A549 (cell line): ENCODE measurements at regions not wholly inside any gene's neighbourhood (a gene's known extent, or its start where the extent isn't known, plus 50 kb on each side); places are given as distances from the start of the nearest gene placed in this dataset.

ENCODE experiments used
- ATAC-seq, 2 experiments: fragments of 200-7000 bp in 1 of 2; fragments of >200 bp in 1 of 2; cut with Nextera tagmentation in 1 of 2; cut with Tn5 transposase in 1 of 2; 3 replicates each; pipeline versions ENCODE4 v1.8.0 to v1.9.1; 2018 to 2020; ENCODE audit warnings: mild to moderate bottlenecking in 1 of 2, moderate library complexity in 1 of 2
- CTCF ChIA-PET: fragments of 300-600 bp; sonication (Branson Sonifier 250); formaldehyde crosslinking; extraction: SDS; loops from one replicate; lab custom pipeline; 2021; ENCODE audit warnings: antibody characterized with exemption, inconsistent platforms; lab: Yijun Ruan, JAX
- POLR2A ChIA-PET: fragments of 350-600 bp; formaldehyde crosslinking; extraction: SDS; loops from one replicate; lab custom pipeline; 2021; ENCODE audit warnings: antibody characterized with exemption, inconsistent platforms; lab: Yijun Ruan, JAX
- DNase-seq, 2 experiments: peaks; one replicate each; pipeline versions ENCODE4 v3.0.0 to v3.0.0-alpha.2; 2011 to 2016; ENCODE audit warnings: low read depth in 1 of 2, low spot score in 1 of 2
- FAIRE-seq: peaks from 2 replicates; lab custom pipeline; 2011; peaks lifted over from hg19 to GRCh38; lab: Jason Lieb, UNC
- H3K27ac ChIP-seq, 2 experiments: fragments of >200 bp; sonication (Bioruptor Twin); formaldehyde crosslinking; 3 replicates each; pipeline ENCODE4 v1.5.1; 2016 to 2017
- H3K4me1 ChIP-seq: fragments of >200 bp; sonication (Bioruptor Twin); formaldehyde crosslinking; 3 replicates; pipeline ENCODE4 v1.6.1; 2016
- H3K4me2 ChIP-seq: fragments of >200 bp; sonication (Bioruptor Twin); formaldehyde crosslinking; 3 replicates; pipeline ENCODE4 v1.6.1; 2016
- H3K4me3 ChIP-seq: fragments of >200 bp; sonication (Bioruptor Twin); formaldehyde crosslinking; 3 replicates; pipeline ENCODE4 v1.5.1; 2016
- H3K9me3 ChIP-seq: fragments of >200 bp; sonication (Bioruptor Twin); formaldehyde crosslinking; 3 replicates; pipeline ENCODE4 v1.6.1; 2016
- BHLHE40 ChIP-seq: IDR thresholded peaks from 2 replicates; pipeline ENCODE4 v1.6.1; 2012; ENCODE audit warnings: low read depth, low read length, inconsistent platforms
- CBX2 ChIP-seq: fragments of 200-600 bp; sonication (generic); IDR thresholded peaks from 2 replicates; pipeline ENCODE4 v1.6.1; 2016; ENCODE audit warnings: low read depth, mild to moderate bottlenecking, borderline replicate concordance
- EHMT2 ChIP-seq: fragments of 200-600 bp; sonication (generic); IDR thresholded peaks from 2 replicates; pipeline ENCODE4 v1.6.1; 2016; ENCODE audit warnings: antibody characterized with exemption, low read depth, mild to moderate bottlenecking, moderate library complexity
- FOXS1 ChIP-seq: fragments of 250-450 bp; sonication (Bioruptor Pico); IDR thresholded peaks from 2 replicates; pipeline ENCODE4 v1.5.0; 2020; ENCODE audit warnings: mild to moderate bottlenecking, moderate library complexity
- HDAC2 ChIP-seq: fragments of 200-600 bp; sonication (generic); IDR thresholded peaks from 2 replicates; pipeline ENCODE4 v1.6.1; 2016
- HOXB5 ChIP-seq: fragments of 250-450 bp; sonication (Bioruptor Pico); IDR thresholded peaks from 2 replicates; pipeline ENCODE4 v1.5.0; 2020; ENCODE audit warnings: mild to moderate bottlenecking, moderate library complexity
- JUN ChIP-seq, 2 experiments: fragments of >200 bp; sonication (Bioruptor Twin); formaldehyde crosslinking; IDR thresholded peaks; 2 replicates in 1 of 2; 3 replicates in 1 of 2; pipeline ENCODE4 v1.6.1; 2016 to 2017
- MYC ChIP-seq: IDR thresholded peaks from 2 replicates; pipeline ENCODE4 v1.6.1; 2012; ENCODE audit warnings: mild to moderate bottlenecking, inconsistent platforms, low read length, improper control_type of control experiment, borderline replicate concordance
- NFE2L2 ChIP-seq: fragments of 150-350 bp; conservative IDR thresholded peaks from 2 replicates; pipeline ENCODE4 v1.6.1; 2014; ENCODE audit warnings: low read length
- NPAS2 ChIP-seq: fragments of 250-450 bp; sonication (Bioruptor Pico); IDR thresholded peaks from 2 replicates; pipeline ENCODE4 v1.8.0; 2022; ENCODE audit warnings: mild to moderate bottlenecking, moderate library complexity, borderline replicate concordance
- RAD21 ChIP-seq, 2 experiments: fragments of >200 bp in 1 of 2; sonication (Bioruptor Twin) in 1 of 2; formaldehyde crosslinking in 1 of 2; IDR thresholded peaks in 1 of 2; conservative IDR thresholded peaks in 1 of 2; 2 replicates in 1 of 2; 3 replicates in 1 of 2; pipeline ENCODE4 v1.6.1; 2012 to 2018; ENCODE audit warnings: inconsistent platforms in 1 of 2
- RARB ChIP-seq: fragments of 250-450 bp; sonication (Bioruptor Pico); IDR thresholded peaks from 2 replicates; pipeline ENCODE4 v1.8.0; 2021; ENCODE audit warnings: mild to moderate bottlenecking, moderate library complexity
- RCOR1 ChIP-seq: fragments of 150-350 bp; IDR thresholded peaks from 2 replicates; pipeline ENCODE4 v1.6.1; 2014; ENCODE audit warnings: antibody characterized with exemption, low read length, low read depth
- TFCP2L1 ChIP-seq: fragments of 250-450 bp; sonication (Bioruptor Pico); IDR thresholded peaks from 2 replicates; pipeline ENCODE4 v1.5.0; 2021; ENCODE audit warnings: mild to moderate bottlenecking
- ZFP36 ChIP-seq: fragments of 450-650 bp; IDR thresholded peaks from 2 replicates; pipeline ENCODE4 v1.6.1; 2014; ENCODE audit warnings: borderline replicate concordance; ENCODE audit not compliant: partially characterized antibody
- WGBS: methylation state at CpG from one replicate; pipeline ENCODE4 v1.1.6; 2017; ENCODE audit errors: missing lambda C conversion rate; 5-methylcytosine and 5-hydroxymethylcytosine counted together
- TF ChIP-seq, protein P1 (sequence below): IDR thresholded peaks from 2 replicates; pipeline ENCODE4 v1.6.1; 2012; ENCODE audit warnings: low read depth, borderline replicate concordance
- TF ChIP-seq, protein P2 (sequence below): fragments of >200 bp; sonication (Bioruptor Twin); formaldehyde crosslinking; IDR thresholded peaks from 3 replicates; pipeline ENCODE4 v1.5.1; 2016
- TF ChIP-seq, protein P3 (sequence below): fragments of 250-450 bp; sonication (Bioruptor Pico); IDR thresholded peaks from 2 replicates; pipeline ENCODE4 v1.5.0; 2021; ENCODE audit warnings: mild to moderate bottlenecking, moderate library complexity, borderline replicate concordance
- TF ChIP-seq, protein P4 (sequence below): fragments of 250-450 bp; sonication (Bioruptor Pico); IDR thresholded peaks from 2 replicates; pipeline ENCODE4 v1.5.0; 2020; ENCODE audit warnings: low read depth, mild to moderate bottlenecking, moderate library complexity

DNA sequence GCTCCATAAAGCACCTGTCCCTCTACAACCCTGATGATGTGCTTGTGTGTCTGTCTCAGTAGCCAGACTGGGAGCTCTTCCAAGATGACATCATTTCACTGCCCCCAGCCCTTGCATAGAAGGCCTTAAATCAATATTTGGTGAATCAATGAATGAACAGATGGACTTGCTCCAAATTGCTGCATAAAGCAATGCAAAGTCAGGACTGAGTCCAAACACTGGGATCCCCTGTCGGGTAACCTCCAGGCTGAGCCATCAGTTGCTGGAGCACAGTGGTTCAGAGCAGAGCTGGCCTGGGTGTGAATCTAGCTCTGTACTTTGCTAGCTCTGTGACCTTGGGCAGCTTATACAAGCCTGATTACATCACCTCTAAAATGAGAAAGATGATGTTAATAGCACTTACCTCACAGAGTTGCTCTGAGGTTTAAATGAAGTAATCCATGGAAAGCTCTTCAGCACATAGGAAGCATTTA, 120.3 kb upstream of the VASH1 start:
- 33% methylated on average over 1 of the region's 1 CpG for WGBS
- POLR2A ChIA-PET, result no interaction called here

DNA sequence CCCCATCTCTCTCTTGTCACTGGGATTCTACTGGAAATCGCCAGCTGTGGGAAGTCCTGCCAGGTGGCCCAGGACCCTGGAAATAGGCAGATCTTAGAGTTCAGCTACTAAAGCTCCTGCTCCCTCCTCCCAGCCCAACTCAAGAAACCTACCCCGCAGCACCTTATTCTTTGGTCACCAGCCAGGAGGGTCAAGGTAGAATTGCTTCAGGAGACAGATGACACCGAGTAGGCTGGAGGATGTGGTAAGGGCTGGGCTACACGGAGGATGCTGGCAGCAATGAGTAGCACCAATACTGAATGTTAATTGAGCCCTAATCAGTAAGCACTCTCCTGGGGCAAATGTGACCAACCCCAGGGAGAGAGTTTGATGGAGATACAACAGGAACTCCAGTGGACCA, 119.7 kb upstream of the VASH1 start:
- Histone ChIP-seq H3K4me2 (no peak overlapping the region), H3K9me3 (0 out of 3 replicates have a peak, but pooled peaks cover 4% of the 10 kb centered on the region), H3K4me1 (no peaks in the 10 kb centered on the region), H3K4me3 (no peak overlapping the region), H3K27ac (no peak overlapping the region)
- FAIRE-seq, result no peak
- 44% methylated on average over 3 of the region's 4 CpGs for WGBS
- DNase-seq, result no peak
- POLR2A ChIA-PET, result no interaction called here
- ATAC-seq, result no peak
- CTCF ChIA-PET, result interaction anchor here (0.8 to 2.1 kb wide), 2 partner anchors 404 to 590 kb away, joined by 3 to 11 read pairs; no protein-coding TSS in a partner anchor
- TF ChIP-seq, protein P1, sequence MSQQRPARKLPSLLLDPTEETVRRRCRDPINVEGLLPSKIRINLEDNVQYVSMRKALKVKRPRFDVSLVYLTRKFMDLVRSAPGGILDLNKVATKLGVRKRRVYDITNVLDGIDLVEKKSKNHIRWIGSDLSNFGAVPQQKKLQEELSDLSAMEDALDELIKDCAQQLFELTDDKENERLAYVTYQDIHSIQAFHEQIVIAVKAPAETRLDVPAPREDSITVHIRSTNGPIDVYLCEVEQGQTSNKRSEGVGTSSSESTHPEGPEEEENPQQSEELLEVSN, result no peak
- TF ChIP-seq EHMT2, result no peak
- TF ChIP-seq RCOR1, result no peak
- TF ChIP-seq, protein P2, sequence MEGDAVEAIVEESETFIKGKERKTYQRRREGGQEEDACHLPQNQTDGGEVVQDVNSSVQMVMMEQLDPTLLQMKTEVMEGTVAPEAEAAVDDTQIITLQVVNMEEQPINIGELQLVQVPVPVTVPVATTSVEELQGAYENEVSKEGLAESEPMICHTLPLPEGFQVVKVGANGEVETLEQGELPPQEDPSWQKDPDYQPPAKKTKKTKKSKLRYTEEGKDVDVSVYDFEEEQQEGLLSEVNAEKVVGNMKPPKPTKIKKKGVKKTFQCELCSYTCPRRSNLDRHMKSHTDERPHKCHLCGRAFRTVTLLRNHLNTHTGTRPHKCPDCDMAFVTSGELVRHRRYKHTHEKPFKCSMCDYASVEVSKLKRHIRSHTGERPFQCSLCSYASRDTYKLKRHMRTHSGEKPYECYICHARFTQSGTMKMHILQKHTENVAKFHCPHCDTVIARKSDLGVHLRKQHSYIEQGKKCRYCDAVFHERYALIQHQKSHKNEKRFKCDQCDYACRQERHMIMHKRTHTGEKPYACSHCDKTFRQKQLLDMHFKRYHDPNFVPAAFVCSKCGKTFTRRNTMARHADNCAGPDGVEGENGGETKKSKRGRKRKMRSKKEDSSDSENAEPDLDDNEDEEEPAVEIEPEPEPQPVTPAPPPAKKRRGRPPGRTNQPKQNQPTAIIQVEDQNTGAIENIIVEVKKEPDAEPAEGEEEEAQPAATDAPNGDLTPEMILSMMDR, result no peak
- no peak for TF ChIP-seq CBX2
- TF ChIP-seq FOXS1 (CRISPR knock-in tag), result no peak
- no peak for TF ChIP-seq NFE2L2

More for the DNA sequence above, 120.3 kb upstream of the VASH1 start:
- H3K9me3 ChIP-seq, result 0 out of 3 replicates have a peak, but pooled peaks cover 4% of the 10 kb centered on the region
- TF ChIP-seq RARB (CRISPR knock-in tag) (no peak), JUN (IDR thresholded peaks at IDR 0.05) (no peak), HDAC2 (no peak), TFCP2L1 (no peak), HOXB5 (CRISPR knock-in tag) (no peak), RAD21 (conservative IDR thresholded peaks at IDR 0.05 in 1 of 2, IDR thresholded peaks at IDR 0.05 in 1 of 2) (no peak), NPAS2 (CRISPR knock-in tag) (no peak), BHLHE40 (no peak), CBX2 (no peak), ZFP36 (no peak), MYC (no peak)
- TF ChIP-seq, protein P3, sequence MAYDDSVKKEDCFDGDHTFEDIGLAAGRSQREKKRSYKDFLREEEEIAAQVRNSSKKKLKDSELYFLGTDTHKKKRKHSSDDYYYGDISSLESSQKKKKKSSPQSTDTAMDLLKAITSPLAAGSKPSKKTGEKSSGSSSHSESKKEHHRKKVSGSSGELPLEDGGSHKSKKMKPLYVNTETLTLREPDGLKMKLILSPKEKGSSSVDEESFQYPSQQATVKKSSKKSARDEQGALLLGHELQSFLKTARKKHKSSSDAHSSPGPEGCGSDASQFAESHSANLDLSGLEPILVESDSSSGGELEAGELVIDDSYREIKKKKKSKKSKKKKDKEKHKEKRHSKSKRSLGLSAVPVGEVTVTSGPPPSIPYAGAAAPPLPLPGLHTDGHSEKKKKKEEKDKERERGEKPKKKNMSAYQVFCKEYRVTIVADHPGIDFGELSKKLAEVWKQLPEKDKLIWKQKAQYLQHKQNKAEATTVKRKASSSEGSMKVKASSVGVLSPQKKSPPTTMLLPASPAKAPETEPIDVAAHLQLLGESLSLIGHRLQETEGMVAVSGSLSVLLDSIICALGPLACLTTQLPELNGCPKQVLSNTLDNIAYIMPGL (CRISPR knock-in tag), result no peak
- TF ChIP-seq, protein P4, sequence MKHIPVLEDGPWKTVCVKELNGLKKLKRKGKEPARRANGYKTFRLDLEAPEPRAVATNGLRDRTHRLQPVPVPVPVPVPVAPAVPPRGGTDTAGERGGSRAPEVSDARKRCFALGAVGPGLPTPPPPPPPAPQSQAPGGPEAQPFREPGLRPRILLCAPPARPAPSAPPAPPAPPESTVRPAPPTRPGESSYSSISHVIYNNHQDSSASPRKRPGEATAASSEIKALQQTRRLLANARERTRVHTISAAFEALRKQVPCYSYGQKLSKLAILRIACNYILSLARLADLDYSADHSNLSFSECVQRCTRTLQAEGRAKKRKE (CRISPR knock-in tag), result no peak
- DNase-seq (no peak), ATAC-seq (no peak), FAIRE-seq (no peak)
- no peaks in the 10 kb centered on the region for H3K4me1 ChIP-seq
- CTCF ChIA-PET, result interaction anchor here (0.8 to 2.1 kb wide), 3 partner anchors 185 to 590 kb away, joined by 3 to 11 read pairs (median 3); no protein-coding TSS in a partner anchor
- no peak overlapping the region for H3K27ac ChIP-seq
- H3K4me3 ChIP-seq, result no peak overlapping the region
- no peak overlapping the region for H3K4me2 ChIP-seq
